Osteocyte (in vitro differentiated cells): ENCODE measurements at regions not wholly inside any gene's neighbourhood (a gene's known extent, or its start where the extent isn't known, plus 50 kb on each side); places are given as distances from the start of the nearest gene placed in this dataset.

Source experiments
- DNase-seq: peaks from one replicate; pipeline ENCODE4 v3.0.0; 2021; ENCODE audit warnings: mixed read lengths; ENCODE audit not compliant: unreplicated experiment; ENCODE audit errors: extremely low spot score
- H3K27ac Mint-ChIP-seq: one replicate; pipeline ENCODE4 v1.8.0; 2021; ENCODE audit warnings: mild to moderate bottlenecking, mixed read lengths; ENCODE audit not compliant: unreplicated experiment
- H3K27me3 Mint-ChIP-seq: one replicate; pipeline ENCODE4 v1.8.0; 2021; ENCODE audit warnings: mixed read lengths; ENCODE audit not compliant: unreplicated experiment
- H3K36me3 Mint-ChIP-seq: one replicate; pipeline ENCODE4 v1.8.0; 2021; ENCODE audit warnings: mixed read lengths; ENCODE audit not compliant: unreplicated experiment
- H3K4me1 Mint-ChIP-seq: one replicate; pipeline ENCODE4 v1.8.0; 2021; ENCODE audit warnings: mixed read lengths; ENCODE audit not compliant: unreplicated experiment
- H3K4me3 Mint-ChIP-seq: one replicate; pipeline ENCODE4 v1.8.0; 2021; ENCODE audit warnings: mild to moderate bottlenecking, moderate library complexity, mixed read lengths; ENCODE audit not compliant: unreplicated experiment
- H3K9me3 Mint-ChIP-seq: one replicate; pipeline ENCODE4 v1.8.0; 2021; ENCODE audit warnings: mixed read lengths; ENCODE audit not compliant: unreplicated experiment
- TF ChIP-seq, protein P1 (sequence below): fragments of 200-600 bp; sonication (generic); IDR thresholded peaks from 2 replicates; pipeline ENCODE4 v1.5.0; 2021; ENCODE audit warnings: antibody characterized with exemption, mild to moderate bottlenecking, moderate library complexity

DNA sequence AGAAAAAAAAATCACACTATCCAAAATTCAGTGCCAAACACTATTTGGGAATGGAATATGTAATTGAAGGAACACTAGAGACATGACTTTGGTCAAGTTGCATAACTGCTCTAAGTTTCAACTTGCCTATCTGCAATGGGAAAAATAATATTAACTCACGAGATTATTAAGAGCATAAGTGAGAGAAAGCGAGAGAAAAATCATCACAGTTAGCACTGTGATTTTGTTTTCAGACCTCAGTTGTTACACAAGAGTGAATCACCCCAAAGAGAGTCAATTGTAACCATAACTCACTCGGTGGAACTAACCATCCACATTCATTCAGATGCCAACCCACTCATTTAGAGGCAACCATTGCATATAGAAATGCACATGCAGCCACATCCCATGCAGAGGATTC lies 147.1 kb downstream of the NHLRC3 start:
- Mint-ChIP-seq H3K9me3 (no peaks in the 10 kb centered on the region), H3K27ac (no peak overlapping the region), H3K4me3 (no peak overlapping the region), H3K36me3 (no peaks in the 10 kb centered on the region), H3K27me3 (peaks cover 57% of the 10 kb centered on the region), H3K4me1 (no peaks in the 10 kb centered on the region)
- DNase-seq: no peak
- TF ChIP-seq, protein P1, sequence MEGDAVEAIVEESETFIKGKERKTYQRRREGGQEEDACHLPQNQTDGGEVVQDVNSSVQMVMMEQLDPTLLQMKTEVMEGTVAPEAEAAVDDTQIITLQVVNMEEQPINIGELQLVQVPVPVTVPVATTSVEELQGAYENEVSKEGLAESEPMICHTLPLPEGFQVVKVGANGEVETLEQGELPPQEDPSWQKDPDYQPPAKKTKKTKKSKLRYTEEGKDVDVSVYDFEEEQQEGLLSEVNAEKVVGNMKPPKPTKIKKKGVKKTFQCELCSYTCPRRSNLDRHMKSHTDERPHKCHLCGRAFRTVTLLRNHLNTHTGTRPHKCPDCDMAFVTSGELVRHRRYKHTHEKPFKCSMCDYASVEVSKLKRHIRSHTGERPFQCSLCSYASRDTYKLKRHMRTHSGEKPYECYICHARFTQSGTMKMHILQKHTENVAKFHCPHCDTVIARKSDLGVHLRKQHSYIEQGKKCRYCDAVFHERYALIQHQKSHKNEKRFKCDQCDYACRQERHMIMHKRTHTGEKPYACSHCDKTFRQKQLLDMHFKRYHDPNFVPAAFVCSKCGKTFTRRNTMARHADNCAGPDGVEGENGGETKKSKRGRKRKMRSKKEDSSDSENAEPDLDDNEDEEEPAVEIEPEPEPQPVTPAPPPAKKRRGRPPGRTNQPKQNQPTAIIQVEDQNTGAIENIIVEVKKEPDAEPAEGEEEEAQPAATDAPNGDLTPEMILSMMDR: no peak

DNA sequence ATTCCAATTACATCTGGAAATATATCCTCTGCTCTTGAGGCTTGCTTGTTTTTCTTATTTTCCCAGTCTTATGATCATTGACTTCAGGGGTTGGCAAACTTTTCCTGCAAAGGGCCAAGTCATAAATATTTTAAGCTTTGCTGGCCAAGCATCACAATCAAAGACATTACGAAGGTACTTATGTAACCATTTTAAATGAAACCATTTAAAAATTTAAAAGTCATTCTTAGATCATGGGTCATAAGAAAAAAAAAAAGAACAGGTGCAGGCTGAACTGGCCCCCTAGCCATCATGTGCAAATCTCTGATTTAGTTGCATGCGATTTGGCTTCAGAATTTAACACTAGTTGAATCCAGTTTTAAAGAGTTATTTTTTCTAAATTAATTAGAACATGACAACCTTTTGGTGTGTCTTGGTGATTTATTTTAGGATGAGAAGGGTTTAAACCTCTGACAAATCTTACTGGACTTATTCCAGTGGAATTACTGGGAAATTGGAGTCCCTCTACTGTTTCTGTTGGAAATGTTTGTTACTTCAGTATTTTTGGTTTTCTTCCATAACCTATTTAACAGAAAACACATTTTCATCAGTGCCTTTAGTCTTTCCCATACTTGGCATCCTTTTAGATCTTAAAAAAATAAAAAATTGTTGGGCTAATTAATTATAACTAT lies 148.1 kb downstream of the NHLRC3 start:
- no peak for DNase-seq
- Mint-ChIP-seq H3K4me3 (no peak overlapping the region), H3K4me1 (no peaks in the 10 kb centered on the region), H3K9me3 (no peaks in the 10 kb centered on the region), H3K36me3 (no peaks in the 10 kb centered on the region), H3K27me3 (peaks cover 56% of the 10 kb centered on the region), H3K27ac (no peak overlapping the region)
- TF ChIP-seq, protein P1: no peak

DNA sequence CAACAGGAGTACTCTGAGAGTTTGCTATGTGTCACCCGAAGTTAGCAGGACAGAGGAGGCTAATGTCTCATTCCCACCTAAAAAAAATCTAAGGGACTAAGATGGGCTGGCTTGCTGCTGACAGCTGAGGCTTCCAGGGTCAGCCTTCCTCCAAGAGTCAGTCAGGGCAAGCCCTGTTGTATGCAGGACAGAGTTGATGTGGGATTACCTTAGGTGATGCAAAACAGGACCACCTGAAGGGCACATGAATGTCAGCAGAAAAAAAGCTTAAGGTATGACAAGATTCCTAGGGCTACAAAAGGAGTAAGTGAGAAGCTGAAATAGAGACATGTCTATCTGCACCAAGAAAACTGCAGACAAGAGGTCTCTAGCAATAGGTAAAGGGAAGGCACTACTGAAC lies 151.5 kb downstream of the NHLRC3 start:
- no peak for DNase-seq
- H3K27ac Mint-ChIP-seq: no peak overlapping the region
- H3K4me3 Mint-ChIP-seq: no peak overlapping the region
- peaks cover 55% of the 10 kb centered on the region for H3K27me3 Mint-ChIP-seq
- TF ChIP-seq, protein P1: no peak
- no peaks in the 10 kb centered on the region for H3K36me3 Mint-ChIP-seq
- no peaks in the 10 kb centered on the region for H3K9me3 Mint-ChIP-seq
- H3K4me1 Mint-ChIP-seq: no peaks in the 10 kb centered on the region

DNA sequence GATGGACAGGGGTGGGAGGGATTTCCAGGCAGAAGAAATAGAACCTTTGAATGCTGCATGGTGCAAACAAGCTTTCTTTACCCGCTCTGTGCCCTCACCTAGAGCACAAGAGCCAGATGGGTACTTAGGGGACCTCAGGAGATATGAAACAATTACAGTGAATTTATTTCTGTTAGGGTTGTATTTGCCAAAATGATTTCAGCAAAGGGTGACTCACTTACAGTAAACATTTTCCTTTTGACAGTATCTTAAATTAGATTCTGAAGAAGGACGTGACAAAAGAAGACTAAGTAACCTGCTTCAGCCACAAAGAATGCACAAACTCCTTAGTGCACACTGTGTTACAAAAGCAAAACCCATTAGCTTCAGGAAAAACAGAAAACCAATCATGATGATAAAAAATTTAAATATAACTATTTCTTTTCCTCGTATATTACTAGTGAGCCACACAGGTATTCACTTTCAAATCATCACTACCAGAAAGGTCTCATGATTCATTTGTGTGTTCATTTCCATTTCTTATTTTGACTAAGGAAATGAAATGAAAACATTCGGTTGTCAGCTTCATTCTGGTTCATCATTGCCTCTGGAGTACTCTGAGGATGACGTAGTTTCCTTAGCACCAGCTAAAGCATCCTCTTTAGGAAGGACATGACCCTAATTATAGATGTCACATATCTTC lies 158.8 kb downstream of the NHLRC3 start:
- H3K4me3 Mint-ChIP-seq: no peak overlapping the region
- no peaks in the 10 kb centered on the region for H3K36me3 Mint-ChIP-seq
- H3K4me1 Mint-ChIP-seq: peaks cover 3% of the 10 kb centered on the region
- H3K9me3 Mint-ChIP-seq: no peaks in the 10 kb centered on the region
- H3K27ac Mint-ChIP-seq: no peak overlapping the region
- DNase-seq: no peak
- peaks cover 19% of the 10 kb centered on the region for H3K27me3 Mint-ChIP-seq
- TF ChIP-seq, protein P1: no peak

DNA sequence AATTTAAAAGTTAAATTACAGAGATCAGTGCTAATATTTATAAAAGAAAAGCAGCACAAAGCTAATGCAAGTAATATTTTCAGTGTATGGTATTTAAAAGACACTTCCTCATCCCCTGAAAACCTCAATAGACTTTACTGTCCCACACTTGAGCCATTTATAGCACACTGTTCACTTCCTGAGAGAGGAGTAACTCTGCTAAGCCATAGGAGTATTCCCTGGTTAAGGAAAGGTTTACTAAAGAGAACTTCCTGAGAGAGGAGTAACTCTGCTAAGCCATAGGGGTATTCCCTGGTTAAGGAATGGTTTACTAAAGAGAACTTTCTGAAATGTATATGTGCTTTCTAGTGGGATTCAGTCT lies 159.4 kb downstream of the NHLRC3 start:
- no peaks in the 10 kb centered on the region for H3K9me3 Mint-ChIP-seq
- no peaks in the 10 kb centered on the region for H3K36me3 Mint-ChIP-seq
- TF ChIP-seq, protein P1: no peak
- H3K4me3 Mint-ChIP-seq: no peak overlapping the region
- H3K4me1 Mint-ChIP-seq: peaks cover 3% of the 10 kb centered on the region
- peaks cover 19% of the 10 kb centered on the region for H3K27me3 Mint-ChIP-seq
- no peak for DNase-seq
- no peak overlapping the region for H3K27ac Mint-ChIP-seq
